Activated naive CD8-positive, alpha-beta T cell (primary cell): ENCODE measurements at regions not wholly inside any gene's neighbourhood (a gene's known extent, or its start where the extent isn't known, plus 50 kb on each side); places are given as distances from the start of the nearest gene placed in this dataset.

Source experiments
- H3K27ac Mint-ChIP-seq: one replicate; pipeline ENCODE4 v1.8.0; 2021; ENCODE audit warnings: mixed read lengths
- H3K27me3 Mint-ChIP-seq: one replicate; pipeline ENCODE4 v1.8.0; 2021; ENCODE audit warnings: mixed read lengths
- H3K36me3 Mint-ChIP-seq: one replicate; pipeline ENCODE4 v1.8.0; 2021; ENCODE audit warnings: mixed read lengths
- H3K4me1 Mint-ChIP-seq: one replicate; pipeline ENCODE4 v1.8.0; 2021; ENCODE audit warnings: low read depth, mixed read lengths
- H3K4me3 Mint-ChIP-seq: one replicate; pipeline ENCODE4 v1.8.0; 2021; ENCODE audit warnings: mild to moderate bottlenecking, mixed read lengths
- H3K9me3 Mint-ChIP-seq: one replicate; pipeline ENCODE4 v1.8.0; 2021; ENCODE audit warnings: low read depth, mixed read lengths

GRCh38 chr3:104106276-104106675 is 1260.4 kb upstream of the ALCAM start:
- no peak overlapping the region for H3K27ac Mint-ChIP-seq
- no peak overlapping the region for H3K4me3 Mint-ChIP-seq
- H3K36me3 Mint-ChIP-seq: no peaks in the 10 kb centered on the region

GRCh38 chr3:104108522-104108921 is 1258.2 kb upstream of the ALCAM start:
- H3K27me3 Mint-ChIP-seq: no peaks in the 10 kb centered on the region
- no peak overlapping the region for H3K4me3 Mint-ChIP-seq
- H3K27ac Mint-ChIP-seq: no peak overlapping the region
- H3K4me1 Mint-ChIP-seq: no peaks in the 10 kb centered on the region
- H3K9me3 Mint-ChIP-seq: no peaks in the 10 kb centered on the region
- H3K36me3 Mint-ChIP-seq: no peaks in the 10 kb centered on the region

More at GRCh38 chr3:104106276-104106675, 1260.4 kb upstream of the ALCAM start:
- Mint-ChIP-seq H3K9me3 (no peaks in the 10 kb centered on the region), H3K4me1 (no peaks in the 10 kb centered on the region), H3K27me3 (no peaks in the 10 kb centered on the region)

DNA sequence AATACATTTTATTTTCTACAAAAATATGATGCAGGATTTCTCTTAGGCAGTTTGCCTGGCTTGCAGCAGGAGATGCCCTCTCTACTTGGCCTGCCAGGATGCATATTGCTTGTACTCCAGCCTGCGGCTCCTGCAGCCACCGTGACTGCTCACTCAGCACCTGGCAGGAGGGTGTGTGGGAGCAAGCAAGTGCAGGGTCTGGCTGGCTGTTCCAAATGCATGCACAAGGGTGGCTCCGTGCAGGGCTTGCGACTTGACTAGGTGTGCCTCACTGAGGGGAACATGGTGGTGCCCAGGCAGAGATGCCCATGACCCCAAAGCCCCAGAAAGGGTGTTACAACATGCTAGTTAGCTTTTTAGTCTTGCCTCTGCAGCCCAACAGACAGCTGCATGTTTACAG is 1240.2 kb upstream of the ALCAM start:
- H3K27ac Mint-ChIP-seq: no peak overlapping the region
- H3K4me3 Mint-ChIP-seq: no peak overlapping the region
- H3K4me1 Mint-ChIP-seq: no peaks in the 10 kb centered on the region
- H3K36me3 Mint-ChIP-seq: no peaks in the 10 kb centered on the region
- no peaks in the 10 kb centered on the region for H3K27me3 Mint-ChIP-seq
- H3K9me3 Mint-ChIP-seq: peaks cover 10% of the 10 kb centered on the region

GRCh38 chr3:104126864-104127553 is 1239.7 kb upstream of the ALCAM start:
- Mint-ChIP-seq H3K27ac (no peak overlapping the region), H3K4me1 (no peaks in the 10 kb centered on the region), H3K4me3 (no peak overlapping the region), H3K36me3 (no peaks in the 10 kb centered on the region), H3K27me3 (no peaks in the 10 kb centered on the region), H3K9me3 (peaks cover 10% of the 10 kb centered on the region)

DNA sequence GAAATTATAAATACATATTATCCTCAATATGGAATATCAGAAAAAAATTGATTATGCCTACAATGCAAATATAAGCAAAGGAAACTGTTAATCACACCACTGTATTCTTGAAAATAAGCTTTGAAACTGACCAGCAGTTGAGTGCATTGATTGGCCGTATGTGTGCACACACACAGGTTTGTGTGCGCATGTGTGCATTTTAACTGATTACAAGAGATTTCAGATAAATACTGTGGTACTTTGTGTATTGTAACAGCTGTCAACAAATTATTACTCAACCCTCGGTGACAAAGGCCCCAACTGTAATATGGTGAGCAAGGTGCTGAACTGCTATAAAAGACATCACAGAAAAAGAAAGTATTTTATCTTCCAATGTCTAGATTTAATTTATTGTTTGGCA is 1238.9 kb upstream of the ALCAM start:
- Mint-ChIP-seq H3K9me3 (peaks cover 10% of the 10 kb centered on the region), H3K27ac (no peak overlapping the region), H3K4me1 (no peaks in the 10 kb centered on the region), H3K27me3 (no peaks in the 10 kb centered on the region), H3K36me3 (no peaks in the 10 kb centered on the region), H3K4me3 (no peak overlapping the region)

GRCh38 chr3:104132566-104133403 is 1233.9 kb upstream of the ALCAM start:
- no peaks in the 10 kb centered on the region for H3K27me3 Mint-ChIP-seq
- no peaks in the 10 kb centered on the region for H3K36me3 Mint-ChIP-seq
- no peak overlapping the region for H3K27ac Mint-ChIP-seq
- peaks cover 10% of the 10 kb centered on the region for H3K9me3 Mint-ChIP-seq
- no peaks in the 10 kb centered on the region for H3K4me1 Mint-ChIP-seq
- H3K4me3 Mint-ChIP-seq: no peak overlapping the region

- peaks cover 10% of the 10 kb centered on the region for H3K9me3 Mint-ChIP-seq
- no peak overlapping the region for H3K4me3 Mint-ChIP-seq
These were observed 1233.1 kb upstream of the ALCAM start for GRCh38 chr3:104133630-104134029.

GRCh38 chr3:104137116-104137515 is 1229.6 kb upstream of the ALCAM start:
- no peak overlapping the region for H3K4me3 Mint-ChIP-seq
- H3K27ac Mint-ChIP-seq: no peak overlapping the region
- no peaks in the 10 kb centered on the region for H3K36me3 Mint-ChIP-seq
- no peaks in the 10 kb centered on the region for H3K9me3 Mint-ChIP-seq
- no peaks in the 10 kb centered on the region for H3K4me1 Mint-ChIP-seq
- no peaks in the 10 kb centered on the region for H3K27me3 Mint-ChIP-seq

More at GRCh38 chr3:104133630-104134029, 1233.1 kb upstream of the ALCAM start:
- H3K4me1 Mint-ChIP-seq: no peaks in the 10 kb centered on the region
- no peaks in the 10 kb centered on the region for H3K27me3 Mint-ChIP-seq
- no peak overlapping the region for H3K27ac Mint-ChIP-seq
- H3K36me3 Mint-ChIP-seq: no peaks in the 10 kb centered on the region

GRCh38 chr3:104145164-104145563 is 1221.5 kb upstream of the ALCAM start:
- Mint-ChIP-seq H3K4me3 (no peak overlapping the region), H3K36me3 (no peaks in the 10 kb centered on the region), H3K27me3 (no peaks in the 10 kb centered on the region), H3K27ac (no peak overlapping the region), H3K4me1 (no peaks in the 10 kb centered on the region), H3K9me3 (no peaks in the 10 kb centered on the region)

DNA sequence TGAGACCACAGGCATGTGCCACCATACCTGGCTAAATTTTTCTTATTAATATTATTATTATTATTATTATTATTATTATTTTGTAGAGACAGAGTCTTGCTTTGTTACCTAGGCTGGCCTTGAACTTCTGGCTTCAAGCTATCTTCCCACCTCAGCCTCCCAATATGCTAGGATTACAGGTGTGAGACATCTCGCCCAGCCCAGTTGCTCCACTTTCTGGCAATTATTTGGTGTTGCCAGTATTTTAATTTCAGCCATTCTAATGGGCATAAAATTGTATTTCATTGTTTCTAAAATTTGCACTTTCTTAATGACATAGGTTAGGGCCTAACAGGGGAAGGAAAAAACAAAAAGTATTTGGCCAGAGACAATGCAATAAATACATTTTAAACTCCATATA is 1217.6 kb upstream of the ALCAM start:
- H3K36me3 Mint-ChIP-seq: no peaks in the 10 kb centered on the region
- no peaks in the 10 kb centered on the region for H3K9me3 Mint-ChIP-seq
- H3K4me1 Mint-ChIP-seq: no peaks in the 10 kb centered on the region
- no peak overlapping the region for H3K4me3 Mint-ChIP-seq
- no peak overlapping the region for H3K27ac Mint-ChIP-seq
- no peaks in the 10 kb centered on the region for H3K27me3 Mint-ChIP-seq

DNA sequence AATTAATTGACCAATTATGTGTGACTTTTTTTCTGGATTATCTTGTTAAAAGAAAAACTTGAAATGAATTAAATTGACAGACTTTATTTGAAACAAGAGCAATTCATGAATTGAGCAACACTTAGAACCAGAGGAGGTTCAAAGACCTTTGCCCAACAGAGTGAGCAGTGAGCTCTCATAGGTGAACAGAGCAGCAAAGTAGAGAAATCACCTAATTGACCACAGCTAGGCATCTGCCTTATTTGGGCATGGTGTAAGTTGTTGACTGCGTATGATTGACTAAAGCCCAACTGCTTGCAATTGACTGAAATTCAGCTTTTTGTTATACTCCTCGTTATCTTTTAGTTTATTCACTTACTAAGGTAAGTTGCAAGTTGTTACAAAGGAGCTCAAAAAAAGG is 1216.0 kb upstream of the ALCAM start:
- Mint-ChIP-seq H3K27me3 (no peaks in the 10 kb centered on the region), H3K4me1 (no peaks in the 10 kb centered on the region), H3K4me3 (no peak overlapping the region), H3K27ac (no peak overlapping the region), H3K9me3 (no peaks in the 10 kb centered on the region), H3K36me3 (no peaks in the 10 kb centered on the region)

GRCh38 chr3:104154896-104155295 is 1211.8 kb upstream of the ALCAM start:
- Mint-ChIP-seq H3K27ac (no peak overlapping the region), H3K4me3 (no peak overlapping the region), H3K9me3 (no peaks in the 10 kb centered on the region), H3K4me1 (no peaks in the 10 kb centered on the region), H3K27me3 (no peaks in the 10 kb centered on the region), H3K36me3 (no peaks in the 10 kb centered on the region)

GRCh38 chr3:104165866-104166265 is 1200.8 kb upstream of the ALCAM start:
- Mint-ChIP-seq H3K36me3 (no peaks in the 10 kb centered on the region), H3K27ac (no peak overlapping the region), H3K27me3 (no peaks in the 10 kb centered on the region), H3K9me3 (peaks cover 11% of the 10 kb centered on the region), H3K4me3 (no peak overlapping the region), H3K4me1 (no peaks in the 10 kb centered on the region)

DNA sequence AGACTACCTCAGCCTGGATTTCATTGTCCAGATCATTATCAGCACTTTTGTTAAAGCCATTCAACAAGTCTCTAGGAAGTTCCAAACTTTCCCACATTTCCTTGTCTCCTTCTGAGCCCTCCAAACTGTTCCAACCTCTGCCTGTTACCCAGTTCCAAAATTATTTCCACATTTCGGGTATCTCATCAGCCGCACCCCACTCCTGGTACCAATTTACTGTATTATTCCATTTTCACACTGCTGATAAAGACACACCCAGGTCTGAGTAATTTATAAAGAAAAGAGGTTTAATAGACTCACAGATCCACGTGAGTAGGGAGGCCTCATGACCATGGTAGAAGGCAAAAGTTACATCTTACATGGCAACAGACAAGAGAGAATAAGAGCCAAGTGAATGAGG is 1198.3 kb upstream of the ALCAM start:
- Mint-ChIP-seq H3K4me1 (no peaks in the 10 kb centered on the region), H3K4me3 (no peak overlapping the region), H3K27me3 (no peaks in the 10 kb centered on the region), H3K9me3 (peaks cover 11% of the 10 kb centered on the region), H3K36me3 (no peaks in the 10 kb centered on the region), H3K27ac (no peak overlapping the region)

- no peaks in the 10 kb centered on the region for H3K27me3 Mint-ChIP-seq
- no peaks in the 10 kb centered on the region for H3K36me3 Mint-ChIP-seq
- no peak overlapping the region for H3K4me3 Mint-ChIP-seq
- H3K27ac Mint-ChIP-seq: no peak overlapping the region
- no peaks in the 10 kb centered on the region for H3K4me1 Mint-ChIP-seq
- no peaks in the 10 kb centered on the region for H3K9me3 Mint-ChIP-seq
These were observed 1191.0 kb upstream of the ALCAM start for GRCh38 chr3:104175696-104176095.
